GM12891 (cell line): ENCODE measurements at regions not wholly inside any gene's neighbourhood (a gene's known extent, or its start where the extent isn't known, plus 50 kb on each side); places are given as distances from the start of the nearest gene placed in this dataset.

ENCODE experiments used
- DNase-seq: peaks from one replicate; pipeline ENCODE4 v3.0.0; 2011; ENCODE audit warnings: low spot score; ENCODE audit not compliant: insufficient read length
- FAIRE-seq: peaks from 2 replicates; lab custom pipeline; 2011; peaks lifted over from hg19 to GRCh38; lab: Jason Lieb, UNC
- PAX5 ChIP-seq: IDR thresholded peaks from 2 replicates; pipeline ENCODE4 v1.6.1; 2011; ENCODE audit warnings: low read length, moderate library complexity, mild to moderate bottlenecking; ENCODE audit not compliant: insufficient read depth, severe bottlenecking
- POLR2A ChIP-seq: IDR thresholded peaks from 2 replicates; pipeline ENCODE4 v1.6.1; 2011; ENCODE audit warnings: low read depth, low read length, control low read depth
- POLR2AphosphoS5 ChIP-seq: IDR thresholded peaks from 2 replicates; pipeline ENCODE4 v1.6.1; 2011; ENCODE audit warnings: low read depth, low read length, control low read depth
- POU2F2 ChIP-seq: IDR thresholded peaks from 2 replicates; pipeline ENCODE4 v1.6.1; 2011; ENCODE audit warnings: low read depth, mild to moderate bottlenecking, control low read depth, low read length, moderate library complexity
- SPI1 ChIP-seq: IDR thresholded peaks from 2 replicates; pipeline ENCODE4 v1.6.1; 2011; ENCODE audit warnings: low read depth, low read length, control low read depth
- TAF1 ChIP-seq: IDR thresholded peaks from 2 replicates; pipeline ENCODE4 v1.6.1; 2011; ENCODE audit warnings: low read depth, low read length, control low read depth

- DNase-seq (no peak), FAIRE-seq (no peak)
- TF ChIP-seq SPI1 (no peak), TAF1 (no peak), POU2F2 (no peak), PAX5 (no peak), POLR2AphosphoS5 (no peak), POLR2A (no peak)
Measured at GRCh38 chr6:130749402-130749801, 77.8 kb upstream of the SMLR1 start.

GRCh38 chr6:130752267-130752666 lies 74.9 kb upstream of the SMLR1 start:
- no peak for FAIRE-seq
- DNase-seq = no peak
- TF ChIP-seq POU2F2 = no peak
- no peak for TF ChIP-seq POLR2AphosphoS5
- TF ChIP-seq PAX5 = no peak
- TF ChIP-seq POLR2A = no peak

GRCh38 chr6:130754786-130755367 lies 72.3 kb upstream of the SMLR1 start:
- no peak for DNase-seq
- TF ChIP-seq POLR2A (no peak), POU2F2 (no peak)
- FAIRE-seq = no peak

GRCh38 chr6:130755368-130756034 lies 71.7 kb upstream of the SMLR1 start:
- TF ChIP-seq POU2F2 (no peak), SPI1 (no peak), POLR2A (no peak), TAF1 (no peak), POLR2AphosphoS5 (no peak), PAX5 (no peak)
- no peak for FAIRE-seq
- no peak for DNase-seq

- TF ChIP-seq PAX5 (no peak), SPI1 (no peak), POLR2A (no peak), POLR2AphosphoS5 (no peak), POU2F2 (no peak), TAF1 (no peak)
- DNase-seq (no peak), FAIRE-seq (no peak)
Measured at GRCh38 chr6:130756824-130757223, 70.4 kb upstream of the SMLR1 start.

GRCh38 chr6:130758813-130759212 lies 68.4 kb upstream of the SMLR1 start:
- no peak for FAIRE-seq
- TF ChIP-seq POLR2A = no peak
- TF ChIP-seq POLR2AphosphoS5 = no peak
- no peak for TF ChIP-seq POU2F2
- no peak for TF ChIP-seq SPI1
- no peak for TF ChIP-seq PAX5
- no peak for TF ChIP-seq TAF1
- DNase-seq = no peak

- FAIRE-seq (no peak), DNase-seq (no peak)
- TF ChIP-seq TAF1 = no peak
- no peak for TF ChIP-seq POLR2AphosphoS5
- TF ChIP-seq PAX5 = no peak
- no peak for TF ChIP-seq POLR2A
- no peak for TF ChIP-seq POU2F2
- TF ChIP-seq SPI1 = no peak
Measured at GRCh38 chr6:130760006-130760405, 67.2 kb upstream of the SMLR1 start.

- TF ChIP-seq POU2F2 (no peak), PAX5 (no peak), POLR2AphosphoS5 (no peak), SPI1 (no peak), POLR2A (no peak), TAF1 (no peak)
- DNase-seq (no peak), FAIRE-seq (no peak)
Measured at GRCh38 chr6:130761286-130761685, 65.9 kb upstream of the SMLR1 start.

- no peak for FAIRE-seq
- no peak for DNase-seq
- TF ChIP-seq SPI1 = no peak
- TF ChIP-seq PAX5 = no peak
- TF ChIP-seq POLR2AphosphoS5 = no peak
- no peak for TF ChIP-seq POU2F2
- no peak for TF ChIP-seq TAF1
- TF ChIP-seq POLR2A = no peak
Measured at GRCh38 chr6:130765181-130765727, 62.0 kb upstream of the SMLR1 start.

GRCh38 chr6:130766239-130767144 lies 60.7 kb upstream of the SMLR1 start:
- TF ChIP-seq POLR2AphosphoS5 = no peak
- DNase-seq (no peak), FAIRE-seq (no peak)
